ENCODE measurements at regions not wholly inside any gene's neighbourhood (a gene's known extent, or its start where the extent isn't known, plus 50 kb on each side); places are given as distances from the start of the nearest gene placed in this dataset.

- TF ChIP-seq POLR2A (IDR thresholded peaks at IDR 0.05; ENCODE audit: low read length), result no peak
- TF ChIP-seq GATA1 (IDR thresholded peaks at IDR 0.05; ENCODE audit: low read depth, low read length), result no peak
These were observed 561.8 kb downstream of the SOX6 start for GRCh38 chr11:15794361-15795150.

All from erythroblast (primary cell).